ENCODE measurements at regions not wholly inside any gene's neighbourhood (a gene's known extent, or its start where the extent isn't known, plus 50 kb on each side); places are given as distances from the start of the nearest gene placed in this dataset.

- H3K27me3 Mint-ChIP-seq (ENCODE audit: low read depth) = no peaks in the 10 kb centered on the region
- peaks cover 5% of the 10 kb centered on the region for H3K4me1 Mint-ChIP-seq
- no peak for DNase-seq (ENCODE audit: low read depth, low spot score)
- TF ChIP-seq, protein P1, sequence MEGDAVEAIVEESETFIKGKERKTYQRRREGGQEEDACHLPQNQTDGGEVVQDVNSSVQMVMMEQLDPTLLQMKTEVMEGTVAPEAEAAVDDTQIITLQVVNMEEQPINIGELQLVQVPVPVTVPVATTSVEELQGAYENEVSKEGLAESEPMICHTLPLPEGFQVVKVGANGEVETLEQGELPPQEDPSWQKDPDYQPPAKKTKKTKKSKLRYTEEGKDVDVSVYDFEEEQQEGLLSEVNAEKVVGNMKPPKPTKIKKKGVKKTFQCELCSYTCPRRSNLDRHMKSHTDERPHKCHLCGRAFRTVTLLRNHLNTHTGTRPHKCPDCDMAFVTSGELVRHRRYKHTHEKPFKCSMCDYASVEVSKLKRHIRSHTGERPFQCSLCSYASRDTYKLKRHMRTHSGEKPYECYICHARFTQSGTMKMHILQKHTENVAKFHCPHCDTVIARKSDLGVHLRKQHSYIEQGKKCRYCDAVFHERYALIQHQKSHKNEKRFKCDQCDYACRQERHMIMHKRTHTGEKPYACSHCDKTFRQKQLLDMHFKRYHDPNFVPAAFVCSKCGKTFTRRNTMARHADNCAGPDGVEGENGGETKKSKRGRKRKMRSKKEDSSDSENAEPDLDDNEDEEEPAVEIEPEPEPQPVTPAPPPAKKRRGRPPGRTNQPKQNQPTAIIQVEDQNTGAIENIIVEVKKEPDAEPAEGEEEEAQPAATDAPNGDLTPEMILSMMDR (conservative IDR thresholded peaks at IDR 0.05) = no peak
- peaks cover 32% of the 10 kb centered on the region for H3K9me3 Mint-ChIP-seq
- H3K27ac Mint-ChIP-seq (ENCODE audit: unreplicated experiment) = no peak overlapping the region
- H3K4me3 Mint-ChIP-seq = no peak overlapping the region
- H3K36me3 Mint-ChIP-seq (ENCODE audit: low read depth) = peaks cover 2% of the 10 kb centered on the region
These were observed 239.0 kb downstream of the ZNF621 start for GRCh38 chr3:40763807-40764206.

GRCh38 chr3:40764747-40765146, 240.0 kb downstream of the ZNF621 start:
- H3K9me3 Mint-ChIP-seq = peaks cover 32% of the 10 kb centered on the region
- H3K4me1 Mint-ChIP-seq = peaks cover 5% of the 10 kb centered on the region
- H3K4me3 Mint-ChIP-seq = no peak overlapping the region
- H3K27me3 Mint-ChIP-seq (ENCODE audit: low read depth) = no peaks in the 10 kb centered on the region
- TF ChIP-seq, protein P1 (conservative IDR thresholded peaks at IDR 0.05) = no peak
- no peak for DNase-seq (ENCODE audit: low read depth, low spot score)
- peaks cover 2% of the 10 kb centered on the region for H3K36me3 Mint-ChIP-seq (ENCODE audit: low read depth)
- peak overlapping the region; percentile 0 for H3K27ac Mint-ChIP-seq (ENCODE audit: unreplicated experiment)

DNA sequence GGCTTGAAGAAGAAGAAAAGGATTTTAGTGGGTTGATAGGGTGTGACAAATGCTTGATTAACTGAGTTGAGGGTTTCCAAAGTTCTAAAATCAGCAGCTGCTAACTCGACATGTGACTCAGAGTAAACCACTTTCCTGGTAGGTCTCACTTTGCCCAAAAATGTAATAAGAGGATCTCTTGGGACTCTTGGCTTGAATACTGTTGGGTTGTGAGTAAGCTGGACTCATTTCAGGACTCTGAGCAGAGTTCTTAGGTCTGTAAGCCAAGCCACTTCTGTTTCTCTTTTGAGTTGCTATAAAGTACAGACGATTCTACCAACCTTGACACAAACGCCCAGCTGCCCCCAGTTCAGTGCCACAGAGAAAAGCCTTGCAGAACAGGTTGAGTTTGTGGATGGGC, 241.1 kb downstream of the ZNF621 start:
- Mint-ChIP-seq H3K27me3 (ENCODE audit: low read depth) (no peaks in the 10 kb centered on the region), H3K4me1 (peaks cover 9% of the 10 kb centered on the region), H3K4me3 (no peak overlapping the region), H3K27ac (ENCODE audit: unreplicated experiment) (no peak overlapping the region), H3K36me3 (ENCODE audit: low read depth) (peaks cover 2% of the 10 kb centered on the region), H3K9me3 (peaks cover 24% of the 10 kb centered on the region)
- TF ChIP-seq, protein P1 (conservative IDR thresholded peaks at IDR 0.05) = no peak
- DNase-seq (ENCODE audit: low read depth, low spot score) = no peak

GRCh38 chr3:40766396-40766795, 241.6 kb downstream of the ZNF621 start:
- Mint-ChIP-seq H3K4me3 (no peak overlapping the region), H3K9me3 (peaks cover 21% of the 10 kb centered on the region)
- DNase-seq (ENCODE audit: low read depth, low spot score) = no peak

GRCh38 chr3:40768046-40768445, 243.3 kb downstream of the ZNF621 start:
- no peak for DNase-seq (ENCODE audit: low read depth, low spot score)
- no peak overlapping the region for H3K27ac Mint-ChIP-seq (ENCODE audit: unreplicated experiment)
- H3K4me3 Mint-ChIP-seq = no peak overlapping the region
- TF ChIP-seq, protein P1 (conservative IDR thresholded peaks at IDR 0.05) = no peak
- peaks cover 10% of the 10 kb centered on the region for H3K9me3 Mint-ChIP-seq
- no peaks in the 10 kb centered on the region for H3K27me3 Mint-ChIP-seq (ENCODE audit: low read depth)
- peaks cover 9% of the 10 kb centered on the region for H3K4me1 Mint-ChIP-seq
- peaks cover 2% of the 10 kb centered on the region for H3K36me3 Mint-ChIP-seq (ENCODE audit: low read depth)

More at GRCh38 chr3:40766396-40766795, 241.6 kb downstream of the ZNF621 start:
- Mint-ChIP-seq H3K27ac (ENCODE audit: unreplicated experiment) (no peak overlapping the region), H3K36me3 (ENCODE audit: low read depth) (peaks cover 2% of the 10 kb centered on the region), H3K27me3 (ENCODE audit: low read depth) (no peaks in the 10 kb centered on the region), H3K4me1 (peaks cover 9% of the 10 kb centered on the region)
- TF ChIP-seq, protein P1 (conservative IDR thresholded peaks at IDR 0.05) = no peak

DNA sequence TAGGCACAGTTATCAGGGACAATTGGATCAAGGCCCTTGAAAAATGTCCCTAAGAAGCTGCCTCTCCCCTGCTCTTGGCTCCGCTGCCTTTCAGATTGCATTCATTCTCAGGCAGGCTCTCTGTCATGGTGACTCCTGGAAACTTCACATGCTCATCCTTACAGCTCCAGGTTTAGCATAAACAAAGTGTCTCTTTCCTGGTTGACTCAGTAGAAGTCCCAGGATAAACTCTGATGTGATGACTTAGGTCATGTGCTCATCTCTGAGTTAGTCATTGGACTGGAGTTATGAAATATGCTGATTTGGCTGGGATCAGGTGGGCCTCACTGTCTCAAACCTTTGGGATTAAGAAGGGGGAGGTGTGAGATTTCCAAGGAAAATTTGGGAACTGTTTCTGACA, 243.8 kb downstream of the ZNF621 start:
- no peaks in the 10 kb centered on the region for H3K27me3 Mint-ChIP-seq (ENCODE audit: low read depth)
- DNase-seq (ENCODE audit: low read depth, low spot score) = no peak
- peaks cover 9% of the 10 kb centered on the region for H3K4me1 Mint-ChIP-seq
- H3K36me3 Mint-ChIP-seq (ENCODE audit: low read depth) = peaks cover 2% of the 10 kb centered on the region
- H3K9me3 Mint-ChIP-seq = peaks cover 9% of the 10 kb centered on the region
- H3K27ac Mint-ChIP-seq (ENCODE audit: unreplicated experiment) = no peak overlapping the region
- H3K4me3 Mint-ChIP-seq = no peak overlapping the region
- TF ChIP-seq, protein P1 (conservative IDR thresholded peaks at IDR 0.05) = no peak

Measured in neural crest cell (in vitro differentiated cells).